Naive thymus-derived CD4-positive, alpha-beta T cell (primary cell): ENCODE measurements at regions not wholly inside any gene's neighbourhood (a gene's known extent, or its start where the extent isn't known, plus 50 kb on each side); places are given as distances from the start of the nearest gene placed in this dataset.
"Not testable (repeated sequence)": the region's sequence is repeated elsewhere in the genome, so short reads cannot be mapped to it uniquely, and the experiment has no call there.

Experiments
- ATAC-seq: fragments of 150-1000 bp; cut with Tn5 transposase; 2 replicates; pipeline ENCODE4 v1.10.0; 2021; ENCODE audit warnings: mild to moderate bottlenecking, moderate library complexity
- CTCF ChIA-PET: fragments of 350-600 bp; sonication (Branson Sonifier 250); formaldehyde crosslinking; loops from one replicate; lab custom pipeline; 2021; ENCODE audit warnings: antibody characterized with exemption; lab: Charles Lee
- POLR2A ChIA-PET: fragments of 350-600 bp; sonication (Branson Sonifier 250); formaldehyde crosslinking; loops from one replicate; lab custom pipeline; 2021; ENCODE audit warnings: antibody characterized with exemption, inconsistent platforms; lab: Charles Lee
- DNase-seq, 9 donors: peaks; one replicate each; pipeline versions ENCODE4 v3.0.0 to v3.0.0-alpha.2; 2020 to 2022; ENCODE audit warnings: mixed read lengths in 1 of 9
- H3K27ac ChIP-seq: one replicate; pipeline ENCODE4 v1.7.0; 2013; ENCODE audit warnings: mild to moderate bottlenecking, low read depth, low read length, moderate library complexity
- H3K27me3 ChIP-seq, 2 donors: one replicate each; pipeline ENCODE4 v1.7.0; 2013; ENCODE audit warnings: low read length in 2 of 2, mild to moderate bottlenecking in 2 of 2, moderate library complexity in 2 of 2; ENCODE audit not compliant: control insufficient read depth in 2 of 2, insufficient read depth in 2 of 2
- H3K36me3 ChIP-seq, 3 experiments: 1 replicate in 2 of 3; 2 replicates in 1 of 3; pipeline ENCODE4 v1.7.0; 2013; ENCODE audit warnings: low read length in 3 of 3, mild to moderate bottlenecking in 3 of 3, moderate library complexity in 1 of 3; ENCODE audit not compliant: insufficient read depth in 3 of 3, control insufficient read depth in 2 of 3
- H3K4me1 ChIP-seq, 2 donors: one replicate each; pipeline ENCODE4 v1.7.0; 2013; ENCODE audit warnings: low read length in 2 of 2, mild to moderate bottlenecking in 2 of 2, moderate library complexity in 1 of 2; ENCODE audit not compliant: control insufficient read depth in 2 of 2, insufficient read depth in 2 of 2
- H3K4me3 ChIP-seq: 2 replicates; pipeline ENCODE4 v1.7.0; 2013; ENCODE audit warnings: mild to moderate bottlenecking, low read length
- H3K9me3 ChIP-seq, 3 experiments: 1 replicate in 2 of 3; 2 replicates in 1 of 3; pipeline ENCODE4 v1.7.0; 2013; ENCODE audit warnings: low read length in 3 of 3; ENCODE audit not compliant: control insufficient read depth in 2 of 3
- H3K27ac Mint-ChIP-seq, 9 donors: one replicate each; pipeline ENCODE4 v1.8.0; 2020 to 2022; ENCODE audit warnings: mixed read lengths in 9 of 9, mild to moderate bottlenecking in 8 of 9, moderate library complexity in 5 of 9, inconsistent platforms in 2 of 9
- H3K27me3 Mint-ChIP-seq, 5 donors: one replicate each; pipeline ENCODE4 v1.8.0; 2021 to 2022; ENCODE audit warnings: mixed read lengths in 5 of 5, mild to moderate bottlenecking in 1 of 5
- H3K36me3 Mint-ChIP-seq, 5 donors: one replicate each; pipeline ENCODE4 v1.8.0; 2020 to 2022; ENCODE audit warnings: mixed read lengths in 5 of 5, mild to moderate bottlenecking in 3 of 5, inconsistent platforms in 1 of 5
- H3K4me1 Mint-ChIP-seq, 7 donors: one replicate each; pipeline ENCODE4 v1.8.0; 2020 to 2022; ENCODE audit warnings: mixed read lengths in 7 of 7, mild to moderate bottlenecking in 3 of 7, inconsistent platforms in 1 of 7
- H3K4me3 Mint-ChIP-seq, 10 donors: one replicate each; pipeline ENCODE4 v1.8.0; 2020 to 2022; ENCODE audit warnings: mild to moderate bottlenecking in 10 of 10, mixed read lengths in 10 of 10, moderate library complexity in 6 of 10, inconsistent platforms in 2 of 10
- H3K9me3 Mint-ChIP-seq, 11 donors: one replicate each; pipeline ENCODE4 v1.8.0; 2020 to 2022; ENCODE audit warnings: mixed read lengths in 11 of 11, mild to moderate bottlenecking in 4 of 11, inconsistent platforms in 1 of 11, moderate library complexity in 1 of 11
- intact Hi-C, 2 donors: fragments of 100-400 bp; cut with micrococcal nuclease; formaldehyde crosslinking; loops; one replicate each; pipeline ENCODE4 v1.15.1; 2023

GRCh38 chr18:73671480-73671879 lies 476.2 kb downstream of the FBXO15 start:
- H3K4me1 ChIP-seq, H3K27me3 ChIP-seq, H3K9me3 ChIP-seq, H3K36me3 ChIP-seq, DNase-seq, H3K27ac ChIP-seq, intact Hi-C loops, H3K4me3 ChIP-seq, CTCF ChIA-PET, H3K9me3 Mint-ChIP-seq, ATAC-seq, H3K4me3 Mint-ChIP-seq, H3K27ac Mint-ChIP-seq, POLR2A ChIA-PET, H3K27me3 Mint-ChIP-seq, H3K36me3 Mint-ChIP-seq, H3K4me1 Mint-ChIP-seq: not testable (repeated sequence)

GRCh38 chr18:73670524-73670923 lies 477.1 kb downstream of the FBXO15 start:
- Mint-ChIP-seq H3K27ac (no peak overlapping the region), H3K36me3 (no peaks in the 10 kb centered on the region), H3K27me3 (peaks cover 0 to 3% (median 0%) of the 10 kb centered on the region in 5 donors), H3K4me1 (no peaks in the 10 kb centered on the region), H3K9me3 (peaks cover 0 to 4% (median 0%) of the 10 kb centered on the region in 11 donors), H3K4me3 (no peak overlapping the region)
- no peak for DNase-seq
- no peak for ATAC-seq
- Histone ChIP-seq H3K27me3 (no peaks in the 10 kb centered on the region), H3K4me3 (no peak overlapping the region), H3K9me3 (no peaks in the 10 kb centered on the region), H3K36me3 (no peaks in the 10 kb centered on the region), H3K4me1 (no peaks in the 10 kb centered on the region), H3K27ac (no peak overlapping the region)
- ChIA-PET POLR2A (no interaction called here), CTCF (no interaction called here)
- intact Hi-C loops = no loop called here

- ChIA-PET CTCF (no interaction called here), POLR2A (no interaction called here)
- H3K27me3 Mint-ChIP-seq = no peaks in the 10 kb centered on the region
- Histone ChIP-seq H3K9me3 (no peaks in the 10 kb centered on the region), H3K4me1 (no peaks in the 10 kb centered on the region), H3K27me3 (no peaks in the 10 kb centered on the region), H3K27ac (no peak overlapping the region), H3K4me3 (no peak overlapping the region), H3K36me3 (no peaks in the 10 kb centered on the region)
- H3K4me1 Mint-ChIP-seq = no peaks in the 10 kb centered on the region
- H3K27ac Mint-ChIP-seq = no peak overlapping the region
- no peaks in the 10 kb centered on the region for H3K36me3 Mint-ChIP-seq
- H3K9me3 Mint-ChIP-seq = peaks cover 0 to 4% (median 0%) of the 10 kb centered on the region in 11 donors
- no peak for ATAC-seq
- no peak for DNase-seq
- no peak overlapping the region for H3K4me3 Mint-ChIP-seq
- intact Hi-C loops = no loop called here
Measured at GRCh38 chr18:73670039-73670438, 477.6 kb downstream of the FBXO15 start.

GRCh38 chr18:73669297-73669696 lies 478.3 kb downstream of the FBXO15 start:
- Histone ChIP-seq H3K27ac (no peak overlapping the region), H3K4me3 (no peak overlapping the region), H3K4me1 (no peaks in the 10 kb centered on the region), H3K9me3 (no peaks in the 10 kb centered on the region), H3K36me3 (no peaks in the 10 kb centered on the region), H3K27me3 (no peaks in the 10 kb centered on the region)
- ATAC-seq (no peak), DNase-seq (no peak)
- POLR2A ChIA-PET = no interaction called here
- Mint-ChIP-seq H3K4me3 (no peak overlapping the region), H3K27ac (no peak overlapping the region), H3K9me3 (peaks cover 0 to 4% (median 0%) of the 10 kb centered on the region in 11 donors), H3K36me3 (no peaks in the 10 kb centered on the region), H3K4me1 (no peaks in the 10 kb centered on the region), H3K27me3 (no peaks in the 10 kb centered on the region)
- CTCF ChIA-PET = no interaction called here
- intact Hi-C loops = no loop called here

- H3K36me3 Mint-ChIP-seq = no peaks in the 10 kb centered on the region
- no peaks in the 10 kb centered on the region for H3K9me3 ChIP-seq
- H3K27ac ChIP-seq = no peak overlapping the region
- no peaks in the 10 kb centered on the region for H3K27me3 ChIP-seq
- H3K4me3 Mint-ChIP-seq = no peak overlapping the region
- ATAC-seq (no peak), DNase-seq (no peak)
- H3K9me3 Mint-ChIP-seq = peaks cover 0 to 4% (median 0%) of the 10 kb centered on the region in 11 donors
- intact Hi-C loops = no loop called here
- no peak overlapping the region for H3K4me3 ChIP-seq
- no peaks in the 10 kb centered on the region for H3K4me1 ChIP-seq
- ChIA-PET CTCF (no interaction called here), POLR2A (no interaction called here)
- no peaks in the 10 kb centered on the region for H3K4me1 Mint-ChIP-seq
- H3K27me3 Mint-ChIP-seq = no peaks in the 10 kb centered on the region
- no peak overlapping the region for H3K27ac Mint-ChIP-seq
- no peaks in the 10 kb centered on the region for H3K36me3 ChIP-seq
Measured at GRCh38 chr18:73668051-73668450, 479.6 kb downstream of the FBXO15 start.

- Mint-ChIP-seq H3K9me3 (peaks cover 0 to 4% (median 0%) of the 10 kb centered on the region in 11 donors), H3K36me3 (no peaks in the 10 kb centered on the region), H3K4me3 (no peak overlapping the region), H3K4me1 (no peaks in the 10 kb centered on the region), H3K27me3 (no peaks in the 10 kb centered on the region), H3K27ac (no peak overlapping the region)
- Histone ChIP-seq H3K9me3 (no peaks in the 10 kb centered on the region), H3K4me1 (no peaks in the 10 kb centered on the region), H3K4me3 (no peak overlapping the region), H3K36me3 (no peaks in the 10 kb centered on the region), H3K27me3 (no peaks in the 10 kb centered on the region), H3K27ac (no peak overlapping the region)
- DNase-seq = no peak
- ATAC-seq = no peak
- CTCF ChIA-PET = no interaction called here
- POLR2A ChIA-PET = no interaction called here
- intact Hi-C loops = no loop called here
Measured at GRCh38 chr18:73666772-73667171, 480.9 kb downstream of the FBXO15 start.

GRCh38 chr18:73664896-73665295 lies 482.7 kb downstream of the FBXO15 start:
- intact Hi-C loops = no loop called here
- peaks cover 0 to 3% (median 0%) of the 10 kb centered on the region in 11 donors for H3K9me3 Mint-ChIP-seq
- no peaks in the 10 kb centered on the region for H3K4me1 Mint-ChIP-seq
- no peaks in the 10 kb centered on the region for H3K27me3 ChIP-seq
- no peak overlapping the region for H3K4me3 ChIP-seq
- H3K4me1 ChIP-seq = no peaks in the 10 kb centered on the region
- DNase-seq = no peak
- H3K27ac Mint-ChIP-seq = no peak overlapping the region
- H3K36me3 ChIP-seq = no peaks in the 10 kb centered on the region
- H3K27ac ChIP-seq = no peak overlapping the region
- ATAC-seq = no peak
- ChIA-PET CTCF (no interaction called here), POLR2A (no interaction called here)
- H3K27me3 Mint-ChIP-seq = no peaks in the 10 kb centered on the region
- no peaks in the 10 kb centered on the region for H3K9me3 ChIP-seq
- no peaks in the 10 kb centered on the region for H3K36me3 Mint-ChIP-seq
- H3K4me3 Mint-ChIP-seq = no peak overlapping the region
